GM12878 (cell line): ENCODE measurements at regions not wholly inside any gene's neighbourhood (a gene's known extent, or its start where the extent isn't known, plus 50 kb on each side); places are given as distances from the start of the nearest gene placed in this dataset.
"Not testable (repeated sequence)": the region's sequence is repeated elsewhere in the genome, so short reads cannot be mapped to it uniquely, and the experiment has no call there.

Experiments used
- ATAC-seq: fragments of 200-7000 bp; cut with Tn5 transposase; 3 replicates; pipeline ENCODE4 v1.9.1; 2020; ENCODE audit warnings: mild to moderate bottlenecking, moderate library complexity
- BruUV-seq: library from RNA; stranded (reverse); fragments of 400-500 nt; replicated peaks from 2 replicates; lab custom pipeline; 2021; lab: Mats Ljungman, UMichigan
- CTCF ChIA-PET: fragments of 300-600 bp; sonication (Branson Sonifier 250); formaldehyde crosslinking; extraction: SDS; loops from one replicate; lab custom pipeline; 2021; ENCODE audit warnings: inconsistent platforms; lab: Yijun Ruan, JAX
- POLR2A ChIA-PET: fragments of 350-600 bp; formaldehyde crosslinking; extraction: SDS; loops from one replicate; lab custom pipeline; 2021; ENCODE audit warnings: inconsistent platforms; lab: Charles Lee
- RAD21 ChIA-PET: fragments of 300-600 bp; sonication (Branson Sonifier 250); formaldehyde crosslinking; loops from one replicate; lab custom pipeline; 2023; ENCODE audit warnings: antibody characterized with exemption; ENCODE audit not compliant: unreplicated experiment; lab: Charles Lee
- SMC1A ChIA-PET: fragments of 300-600 bp; sonication (Branson Sonifier 250); formaldehyde crosslinking; loops from one replicate; lab custom pipeline; 2023; ENCODE audit not compliant: unreplicated experiment, uncharacterized antibody; lab: Charles Lee
- DNase-seq: peaks from one replicate; pipeline ENCODE4 v3.0.0-alpha.2; 2011; ENCODE audit warnings: low read depth, low spot score
- FAIRE-seq: peaks from 3 replicates; lab custom pipeline; 2011; peaks lifted over from hg19 to GRCh38; lab: Jason Lieb, UNC
- H2AFZ ChIP-seq: 2 replicates; pipeline ENCODE4 v1.6.0; 2011; ENCODE audit warnings: low read depth, low read length, control low read depth; ENCODE audit not compliant: control insufficient read depth
- H3K27ac ChIP-seq: 2 replicates; pipeline ENCODE4 v1.5.1; 2011; ENCODE audit warnings: control low read depth; ENCODE audit not compliant: control insufficient read depth, insufficient read depth
- H3K27me3 ChIP-seq, 2 experiments: replicated peaks in 1 of 2; 2 replicates each; pipeline versions ENCODE4 v1.6.0 to v1.6.1; 2011; ENCODE audit warnings: low read length in 1 of 2; ENCODE audit not compliant: control insufficient read depth in 2 of 2, insufficient read depth in 2 of 2
- H3K36me3 ChIP-seq, 2 experiments: 2 replicates each; pipeline ENCODE4 v1.5.1; 2011; ENCODE audit warnings: low read length in 1 of 2; ENCODE audit not compliant: control insufficient read depth in 2 of 2, insufficient read depth in 2 of 2
- H3K4me1 ChIP-seq: 2 replicates; pipeline ENCODE4 v1.6.1; 2011; ENCODE audit warnings: mild to moderate bottlenecking, low read length, moderate library complexity, mixed read lengths; ENCODE audit not compliant: control insufficient read depth, insufficient read depth
- H3K4me2 ChIP-seq: 2 replicates; pipeline ENCODE4 v1.6.0; 2011; ENCODE audit warnings: control low read depth; ENCODE audit not compliant: control insufficient read depth, insufficient read depth
- H3K4me3 ChIP-seq: fragments of 200-600 bp; sonication (generic); 2 replicates; pipeline ENCODE4 v1.5.1; 2016
- H3K79me2 ChIP-seq: 2 replicates; pipeline ENCODE4 v1.6.0; 2011; ENCODE audit warnings: low read length; ENCODE audit not compliant: control insufficient read depth, insufficient read depth
- H3K9ac ChIP-seq: 2 replicates; pipeline ENCODE4 v1.8.0; 2011; ENCODE audit warnings: low read length, control low read depth, mixed read lengths; ENCODE audit not compliant: control insufficient read depth, insufficient read depth
- H3K9me3 ChIP-seq: replicated peaks from 3 replicates; pipeline ENCODE4 v1.5.1; 2011; ENCODE audit warnings: mild to moderate bottlenecking, low read length; ENCODE audit not compliant: control insufficient read depth, insufficient read depth
- H4K20me1 ChIP-seq: 2 replicates; pipeline ENCODE4 v1.6.0; 2011; ENCODE audit not compliant: control insufficient read depth, insufficient read depth
- ATF2 ChIP-seq: IDR thresholded peaks from 2 replicates; pipeline ENCODE4 v1.6.1; 2012; ENCODE audit warnings: low read length, inconsistent platforms
- JUND ChIP-seq: IDR thresholded peaks from 2 replicates; pipeline ENCODE4 v1.6.1; 2012; ENCODE audit warnings: low read depth, mild to moderate bottlenecking, low read length, improper control_type of control experiment, moderate library complexity
- POLR2AphosphoS2 ChIP-seq: IDR thresholded peaks from 2 replicates; pipeline ENCODE4 v1.6.1; 2011; ENCODE audit warnings: low read depth, mild to moderate bottlenecking, low read length, improper control_type of control experiment, moderate library complexity
- PRDM15 ChIP-seq: fragments of 450-650 bp; formaldehyde crosslinking; IDR thresholded peaks from 2 replicates; pipeline ENCODE4 v1.4.0; 2020; ENCODE audit warnings: mild to moderate bottlenecking, moderate library complexity
- RB1 ChIP-seq: fragments of 450-650 bp; formaldehyde crosslinking; IDR thresholded peaks from 2 replicates; pipeline ENCODE4 v1.6.1; 2017; ENCODE audit warnings: mild to moderate bottlenecking, borderline replicate concordance
- ZNF217 ChIP-seq: fragments of 450-650 bp; IDR thresholded peaks from 2 replicates; pipeline ENCODE4 v1.6.1; 2017; ENCODE audit warnings: antibody characterized with exemption, mild to moderate bottlenecking
- ZNF24 ChIP-seq: fragments of 450-650 bp; IDR thresholded peaks from 2 replicates; pipeline ENCODE4 v1.6.1; 2017; ENCODE audit warnings: antibody characterized with exemption, mild to moderate bottlenecking
- WGBS: methylation state at CpG from one replicate; pipeline ENCODE4 v1.1.6; 2016; ENCODE audit warnings: low lambda C conversion rate; ENCODE audit not compliant: insufficient replicate concordance, insufficient coverage; ENCODE audit errors: missing lambda C conversion rate; 5-methylcytosine and 5-hydroxymethylcytosine counted together
- in situ Hi-C: fragments of 300-500 bp; cut with MboI; formaldehyde crosslinking; loops from 9 replicates; pipeline ENCODE4 v1.14.3; 2018; ENCODE audit warnings: mixed read lengths
- intact Hi-C: fragments of 100-400 bp; cut with micrococcal nuclease; formaldehyde crosslinking; loops from one replicate; pipeline ENCODE4 v1.14.2; 2022; ENCODE audit not compliant: unreplicated experiment

GRCh38 chr3:27554706-27555105, 70.5 kb upstream of the SLC4A7 start (continued):
- TF ChIP-seq POLR2AphosphoS2 (no peak), ZNF24 (no peak)

- no peak overlapping the region for H3K9ac ChIP-seq
- no peaks in the 10 kb centered on the region; a peak in 1 of 4 replicates for H3K27me3 ChIP-seq
- H4K20me1 ChIP-seq, result no peaks in the 10 kb centered on the region
- 38% methylated on average over 2 of the region's 2 CpGs for WGBS
- no peaks in the 10 kb centered on the region for H3K79me2 ChIP-seq
- POLR2A ChIA-PET, result no interaction called here
- no peaks in the 10 kb centered on the region for H3K4me1 ChIP-seq
- FAIRE-seq (no peak), DNase-seq (no peak), ATAC-seq (no peak)
- TF ChIP-seq PRDM15 (CRISPR knock-in tag), result no peak
- no peak for TF ChIP-seq JUND
- TF ChIP-seq ATF2, result no peak
- no peak for TF ChIP-seq ZNF217
- no peak for TF ChIP-seq RB1
- H3K4me2 ChIP-seq, result no peak overlapping the region
- intact Hi-C loops (no loop called here), in situ Hi-C loops (no loop called here)
- BruUV-seq, result no TSS peak
- CTCF ChIA-PET, result no interaction called here
- H3K36me3 ChIP-seq, result no peaks in the 10 kb centered on the region
- no peak overlapping the region for H2AFZ ChIP-seq
- H3K9me3 ChIP-seq, result no peaks in the 10 kb centered on the region
- SMC1A ChIA-PET, result no interaction called here
- H3K27ac ChIP-seq, result no peak overlapping the region
- H3K4me3 ChIP-seq, result no peak overlapping the region
- RAD21 ChIA-PET, result no interaction called here
These were observed 69.8 kb upstream of the SLC4A7 start for GRCh38 chr3:27553886-27554540.

GRCh38 chr3:27552708-27553107, 68.5 kb upstream of the SLC4A7 start:
- H3K27ac ChIP-seq, intact Hi-C loops, H2AFZ ChIP-seq, CTCF ChIA-PET, SMC1A ChIA-PET, H3K9ac ChIP-seq, H3K4me3 ChIP-seq, in situ Hi-C loops, H4K20me1 ChIP-seq, H3K4me1 ChIP-seq, BruUV-seq, H3K79me2 ChIP-seq, RAD21 ChIA-PET, ATAC-seq, H3K36me3 ChIP-seq, H3K9me3 ChIP-seq, POLR2A ChIA-PET, DNase-seq, H3K4me2 ChIP-seq, FAIRE-seq, H3K27me3 ChIP-seq: not testable (repeated sequence)
- WGBS, result 52% methylated on average over 5 of the region's 5 CpGs
